ENCODE measurements at regions not wholly inside any gene's neighbourhood (a gene's known extent, or its start where the extent isn't known, plus 50 kb on each side); places are given as distances from the start of the nearest gene placed in this dataset.

GRCh38 chr12:87923361-87923760 lies 105.8 kb downstream of the C12orf50 start:
- Mint-ChIP-seq H3K36me3 (ENCODE audit: low read depth, unreplicated experiment) (no peaks in the 10 kb centered on the region), H3K4me3 (ENCODE audit: unreplicated experiment) (no peak overlapping the region), H3K9me3 (ENCODE audit: unreplicated experiment) (no peaks in the 10 kb centered on the region), H3K4me1 (ENCODE audit: unreplicated experiment) (peaks cover 6% of the 10 kb centered on the region), H3K27ac (ENCODE audit: unreplicated experiment) (no peak overlapping the region), H3K27me3 (ENCODE audit: unreplicated experiment) (no peaks in the 10 kb centered on the region)
- no peak for DNase-seq (ENCODE audit: low spot score)
- no peak for TF ChIP-seq CTCF (IDR thresholded peaks at IDR 0.05; ENCODE audit: unreplicated experiment)

- no peak for DNase-seq (ENCODE audit: low spot score)
- H3K4me1 Mint-ChIP-seq (ENCODE audit: unreplicated experiment): peaks cover 6% of the 10 kb centered on the region
- no peaks in the 10 kb centered on the region for H3K36me3 Mint-ChIP-seq (ENCODE audit: low read depth, unreplicated experiment)
- no peak overlapping the region for H3K27ac Mint-ChIP-seq (ENCODE audit: unreplicated experiment)
- H3K9me3 Mint-ChIP-seq (ENCODE audit: unreplicated experiment): no peaks in the 10 kb centered on the region
- no peaks in the 10 kb centered on the region for H3K27me3 Mint-ChIP-seq (ENCODE audit: unreplicated experiment)
- no peak overlapping the region for H3K4me3 Mint-ChIP-seq (ENCODE audit: unreplicated experiment)
- no peak for TF ChIP-seq CTCF (IDR thresholded peaks at IDR 0.05; ENCODE audit: unreplicated experiment)
Measured at GRCh38 chr12:87922736-87923135, 106.5 kb downstream of the C12orf50 start.

- no peak for TF ChIP-seq CTCF (IDR thresholded peaks at IDR 0.05; ENCODE audit: unreplicated experiment)
Measured at GRCh38 chr12:87921621-87922020, 107.6 kb downstream of the C12orf50 start.

GRCh38 chr12:87920139-87920538 lies 109.1 kb downstream of the C12orf50 start:
- no peaks in the 10 kb centered on the region for H3K27me3 Mint-ChIP-seq (ENCODE audit: unreplicated experiment)
- H3K4me1 Mint-ChIP-seq (ENCODE audit: unreplicated experiment): peaks cover 6% of the 10 kb centered on the region
- DNase-seq (ENCODE audit: low spot score): no peak
- no peaks in the 10 kb centered on the region for H3K36me3 Mint-ChIP-seq (ENCODE audit: low read depth, unreplicated experiment)
- H3K9me3 Mint-ChIP-seq (ENCODE audit: unreplicated experiment): no peaks in the 10 kb centered on the region
- no peak for TF ChIP-seq CTCF (IDR thresholded peaks at IDR 0.05; ENCODE audit: unreplicated experiment)
- no peak overlapping the region for H3K4me3 Mint-ChIP-seq (ENCODE audit: unreplicated experiment)
- H3K27ac Mint-ChIP-seq (ENCODE audit: unreplicated experiment): no peak overlapping the region

More at GRCh38 chr12:87921621-87922020, 107.6 kb downstream of the C12orf50 start:
- no peak overlapping the region for H3K27ac Mint-ChIP-seq (ENCODE audit: unreplicated experiment)
- no peaks in the 10 kb centered on the region for H3K27me3 Mint-ChIP-seq (ENCODE audit: unreplicated experiment)
- no peak overlapping the region for H3K4me3 Mint-ChIP-seq (ENCODE audit: unreplicated experiment)
- H3K9me3 Mint-ChIP-seq (ENCODE audit: unreplicated experiment): no peaks in the 10 kb centered on the region
- DNase-seq (ENCODE audit: low spot score): no peak
- H3K4me1 Mint-ChIP-seq (ENCODE audit: unreplicated experiment): peaks cover 6% of the 10 kb centered on the region
- no peaks in the 10 kb centered on the region for H3K36me3 Mint-ChIP-seq (ENCODE audit: low read depth, unreplicated experiment)

- Mint-ChIP-seq H3K4me1 (ENCODE audit: unreplicated experiment) (peaks cover 3% of the 10 kb centered on the region), H3K4me3 (ENCODE audit: unreplicated experiment) (no peak overlapping the region), H3K9me3 (ENCODE audit: unreplicated experiment) (no peaks in the 10 kb centered on the region), H3K27me3 (ENCODE audit: unreplicated experiment) (no peaks in the 10 kb centered on the region), H3K36me3 (ENCODE audit: low read depth, unreplicated experiment) (no peaks in the 10 kb centered on the region), H3K27ac (ENCODE audit: unreplicated experiment) (no peak overlapping the region)
- no peak for DNase-seq (ENCODE audit: low spot score)
- no peak for TF ChIP-seq CTCF (IDR thresholded peaks at IDR 0.05; ENCODE audit: unreplicated experiment)
Measured at GRCh38 chr12:87901457-87901856, 127.7 kb downstream of the C12orf50 start.
